Neural cell (in vitro differentiated cells): ENCODE measurements at regions not wholly inside any gene's neighbourhood (a gene's known extent, or its start where the extent isn't known, plus 50 kb on each side); places are given as distances from the start of the nearest gene placed in this dataset.
"Not testable (repeated sequence)": the region's sequence is repeated elsewhere in the genome, so short reads cannot be mapped to it uniquely, and the experiment has no call there.

Experiments
- H2AFZ ChIP-seq: fragments of 200-600, 300-800 bp; sonication (generic), shearing (Covaris generic); 2 replicates; pipeline ENCODE4 v1.6.0; 2014; ENCODE audit warnings: low read depth, mild to moderate bottlenecking, antibody characterized with exemption, low read length, moderate library complexity
- H3F3A ChIP-seq: fragments of 200-600 bp; shearing (Covaris generic); 2 replicates; pipeline ENCODE4 v1.6.1; 2016; ENCODE audit warnings: mild to moderate bottlenecking, moderate library complexity, mixed read lengths, antibody characterized with exemption, low read length; ENCODE audit not compliant: insufficient read depth, poor library complexity, severe bottlenecking
- H3K27ac ChIP-seq: fragments of 200-600, 300-800 bp; sonication (generic), shearing (Covaris generic); 2 replicates; pipeline ENCODE4 v1.5.1; 2014; ENCODE audit warnings: mild to moderate bottlenecking, low read length, moderate library complexity
- H3K27me3 ChIP-seq: fragments of 300-800, 200-600 bp; sonication (generic), shearing (Covaris generic); 2 replicates; pipeline ENCODE4 v1.6.0; 2014; ENCODE audit warnings: mild to moderate bottlenecking, low read depth, low read length, moderate library complexity; ENCODE audit not compliant: insufficient read depth
- H3K36me3 ChIP-seq: fragments of 300-800, 200-600 bp; sonication (generic), shearing (Covaris generic); 2 replicates; pipeline ENCODE4 v1.5.1; 2014; ENCODE audit warnings: mild to moderate bottlenecking, antibody characterized with exemption, low read length, moderate library complexity; ENCODE audit not compliant: insufficient read depth
- H3K4me2 ChIP-seq: fragments of 300-800, 200-600 bp; sonication (generic), shearing (Covaris generic); 2 replicates; pipeline ENCODE4 v1.6.0; 2014; ENCODE audit warnings: mild to moderate bottlenecking, low read length
- H3K4me3 ChIP-seq: fragments of 300-800, 200-600 bp; sonication (generic), shearing (Covaris generic); 2 replicates; pipeline ENCODE4 v1.5.1; 2014; ENCODE audit warnings: mild to moderate bottlenecking, low read length, moderate library complexity
- H3K79me2 ChIP-seq: fragments of 200-600 bp; shearing (Covaris generic); replicated peaks from 2 replicates; pipeline ENCODE4 v1.6.0; 2014; ENCODE audit warnings: mild to moderate bottlenecking, low read length, moderate library complexity; ENCODE audit not compliant: insufficient read depth
- H3K9ac ChIP-seq: fragments of 300-800, 200-600 bp; sonication (generic), shearing (Covaris generic); 2 replicates; pipeline ENCODE4 v1.6.1; 2016; ENCODE audit warnings: mild to moderate bottlenecking, low read length, mixed read lengths
- H3K9me2 ChIP-seq: fragments of 200-600 bp; shearing (Covaris generic); 2 replicates; pipeline ENCODE4 v1.6.1; 2016; ENCODE audit warnings: mild to moderate bottlenecking, low read length, mixed read lengths; ENCODE audit not compliant: insufficient read depth
- H3K9me3 ChIP-seq: fragments of 200-600, 300-800 bp; sonication (generic), shearing (Covaris generic); 2 replicates; pipeline ENCODE4 v1.6.1; 2016; ENCODE audit warnings: mild to moderate bottlenecking, mixed run types, low read length, moderate library complexity, mixed read lengths
- H4K20me1 ChIP-seq: fragments of 200-600 bp; shearing (Covaris generic); 2 replicates; pipeline ENCODE4 v1.6.1; 2016; ENCODE audit warnings: mild to moderate bottlenecking, mixed run types; ENCODE audit not compliant: insufficient read depth
- CTCF ChIP-seq: fragments of 450-650 bp; IDR thresholded peaks from 2 replicates; pipeline ENCODE4 v1.5.1; 2014; ENCODE audit warnings: antibody characterized with exemption, mild to moderate bottlenecking, moderate library complexity; ENCODE audit not compliant: poor library complexity, severe bottlenecking
- EP300 ChIP-seq: fragments of 450-650 bp; conservative IDR thresholded peaks from 2 replicates; pipeline ENCODE4 v1.6.1; 2014; ENCODE audit warnings: antibody characterized with exemption, mild to moderate bottlenecking, moderate library complexity; ENCODE audit not compliant: poor library complexity, severe bottlenecking
- EZH2 ChIP-seq: fragments of 200-600, 300-800 bp; shearing (Covaris generic), sonication (generic); IDR thresholded peaks from 2 replicates; pipeline ENCODE4 v1.6.1; 2014; ENCODE audit warnings: antibody characterized with exemption, low read length, borderline replicate concordance, mild to moderate bottlenecking; ENCODE audit not compliant: insufficient read depth, poor library complexity, severe bottlenecking
- MXI1 ChIP-seq: fragments of 450-650 bp; conservative IDR thresholded peaks from 2 replicates; pipeline ENCODE4 v1.6.1; 2014; ENCODE audit warnings: antibody characterized with exemption, mild to moderate bottlenecking; ENCODE audit not compliant: poor library complexity, severe bottlenecking
- POLR2AphosphoS5 ChIP-seq: IDR thresholded peaks from 2 replicates; pipeline ENCODE4 v1.6.1; 2012
- RAD21 ChIP-seq: fragments of 450-650 bp; conservative IDR thresholded peaks from 2 replicates; pipeline ENCODE4 v1.6.1; 2014; ENCODE audit warnings: antibody characterized with exemption, mild to moderate bottlenecking, moderate library complexity
- REST ChIP-seq: IDR thresholded peaks from 2 replicates; pipeline ENCODE4 v1.6.1; 2012; ENCODE audit warnings: borderline replicate concordance
- SMC3 ChIP-seq: fragments of 450-650 bp; conservative IDR thresholded peaks from 2 replicates; pipeline ENCODE4 v1.6.1; 2014; ENCODE audit warnings: antibody characterized with exemption, mild to moderate bottlenecking, moderate library complexity; ENCODE audit not compliant: poor library complexity
- TAF1 ChIP-seq: IDR thresholded peaks from 2 replicates; pipeline ENCODE4 v1.6.1; 2012; ENCODE audit warnings: low read depth

- no peaks in the 10 kb centered on the region for H4K20me1 ChIP-seq
- no peaks in the 10 kb centered on the region for H3K9me3 ChIP-seq
- no peak overlapping the region for H3K4me2 ChIP-seq
- H3K36me3 ChIP-seq: no peaks in the 10 kb centered on the region
- no peaks in the 10 kb centered on the region for H3K9me2 ChIP-seq
- no peak overlapping the region for H3K27ac ChIP-seq
- H3K79me2 ChIP-seq: no peaks in the 10 kb centered on the region
- TF ChIP-seq EZH2: no peak
- no peak for TF ChIP-seq MXI1
- no peak for TF ChIP-seq TAF1
- TF ChIP-seq POLR2AphosphoS5: no peak
- H3K4me3 ChIP-seq: no peak overlapping the region
- no peaks in the 10 kb centered on the region for H3F3A ChIP-seq
- no peak overlapping the region for H2AFZ ChIP-seq
- H3K27me3 ChIP-seq: no peaks in the 10 kb centered on the region
- H3K9ac ChIP-seq: no peak overlapping the region
Measured at GRCh38 chr5:67844924-67845323, 370.6 kb upstream of the PIK3R1 start.

- H2AFZ ChIP-seq: no peak overlapping the region
- no peaks in the 10 kb centered on the region for H3K9me2 ChIP-seq
- H3K36me3 ChIP-seq: no peaks in the 10 kb centered on the region
- no peak overlapping the region for H3K27ac ChIP-seq
- H3K27me3 ChIP-seq: no peaks in the 10 kb centered on the region
- no peak for TF ChIP-seq EZH2
- no peak for TF ChIP-seq TAF1
- no peak for TF ChIP-seq REST
- TF ChIP-seq CTCF: no peak
- TF ChIP-seq SMC3: no peak
- no peak for TF ChIP-seq MXI1
- TF ChIP-seq EP300: no peak
- TF ChIP-seq POLR2AphosphoS5: no peak
- no peak for TF ChIP-seq RAD21
- no peaks in the 10 kb centered on the region for H3K9me3 ChIP-seq
- no peak overlapping the region for H3K4me3 ChIP-seq
- H3K79me2 ChIP-seq: no peaks in the 10 kb centered on the region
- H3F3A ChIP-seq: no peaks in the 10 kb centered on the region
- H3K4me2 ChIP-seq: no peak overlapping the region
- H3K9ac ChIP-seq: no peak overlapping the region
- H4K20me1 ChIP-seq: no peaks in the 10 kb centered on the region
Measured at GRCh38 chr5:67842806-67843205, 372.8 kb upstream of the PIK3R1 start.

GRCh38 chr5:67837225-67837624, 378.3 kb upstream of the PIK3R1 start:
- not testable (repeated sequence) for H4K20me1 ChIP-seq, H3K4me3 ChIP-seq, H3K27ac ChIP-seq, H2AFZ ChIP-seq, H3K27me3 ChIP-seq, H3K4me2 ChIP-seq, H3K9me3 ChIP-seq, H3F3A ChIP-seq, H3K9me2 ChIP-seq, H3K79me2 ChIP-seq, H3K9ac ChIP-seq, H3K36me3 ChIP-seq

- not testable (repeated sequence) for H3F3A ChIP-seq, H3K9me2 ChIP-seq, H2AFZ ChIP-seq, H4K20me1 ChIP-seq, H3K4me3 ChIP-seq, H3K27me3 ChIP-seq, H3K9me3 ChIP-seq, H3K4me2 ChIP-seq, H3K36me3 ChIP-seq, H3K27ac ChIP-seq, H3K79me2 ChIP-seq, H3K9ac ChIP-seq
Measured at GRCh38 chr5:67836496-67836895, 379.1 kb upstream of the PIK3R1 start.
